ENCODE measurements at regions not wholly inside any gene's neighbourhood (a gene's known extent, or its start where the extent isn't known, plus 50 kb on each side); places are given as distances from the start of the nearest gene placed in this dataset.
"Not testable (repeated sequence)": the region's sequence is repeated elsewhere in the genome, so short reads cannot be mapped to it uniquely, and the experiment has no call there.

DNA sequence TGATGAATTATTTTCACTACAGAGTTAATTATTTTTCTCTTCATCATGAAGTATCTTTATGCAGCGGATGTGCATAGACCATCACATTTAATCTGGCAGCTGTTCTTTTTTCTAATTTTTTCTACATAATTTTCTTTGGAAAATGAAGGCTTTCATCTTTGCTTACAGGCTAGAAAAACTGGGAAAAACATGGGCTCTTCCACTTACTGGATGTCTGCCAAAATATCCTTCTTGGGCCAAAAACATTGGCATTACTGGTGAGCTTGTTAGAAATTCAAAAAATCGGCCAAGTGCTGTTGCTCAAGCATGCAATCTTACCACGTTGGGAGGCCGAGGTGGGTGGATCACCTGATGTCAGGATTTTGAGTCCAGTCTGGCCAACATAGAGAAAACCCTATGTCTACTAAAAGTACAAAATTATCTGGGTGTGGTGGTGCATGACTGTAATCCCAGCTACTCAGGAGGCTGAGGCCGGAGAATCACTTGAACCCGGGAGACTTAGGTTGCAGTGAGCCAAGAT lies 176.8 kb downstream of the ZNF737 start:
- DNase-seq: peak in 1 of 58 donors; percentile 2

DNA sequence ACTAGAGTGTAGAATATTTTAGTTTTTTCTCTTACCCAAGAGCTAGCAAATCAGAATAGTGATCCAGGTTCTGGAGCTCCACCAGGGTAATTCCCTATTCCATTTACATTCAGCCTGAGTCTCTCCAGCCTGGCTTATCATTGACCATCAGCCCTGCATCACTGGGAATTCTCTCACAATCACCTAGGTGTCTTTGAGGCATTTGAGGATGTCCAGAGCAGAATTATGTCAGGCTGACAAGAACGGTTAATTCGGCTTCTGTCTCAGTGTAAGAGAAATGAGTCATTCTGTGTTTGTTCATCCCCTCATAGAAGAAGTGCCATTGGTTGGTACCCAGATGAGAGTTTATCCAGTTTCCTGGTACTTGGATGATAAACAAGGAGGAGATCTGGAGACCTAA lies 180.5 kb downstream of the ZNF737 start:
- DNase-seq: no peak

DNA sequence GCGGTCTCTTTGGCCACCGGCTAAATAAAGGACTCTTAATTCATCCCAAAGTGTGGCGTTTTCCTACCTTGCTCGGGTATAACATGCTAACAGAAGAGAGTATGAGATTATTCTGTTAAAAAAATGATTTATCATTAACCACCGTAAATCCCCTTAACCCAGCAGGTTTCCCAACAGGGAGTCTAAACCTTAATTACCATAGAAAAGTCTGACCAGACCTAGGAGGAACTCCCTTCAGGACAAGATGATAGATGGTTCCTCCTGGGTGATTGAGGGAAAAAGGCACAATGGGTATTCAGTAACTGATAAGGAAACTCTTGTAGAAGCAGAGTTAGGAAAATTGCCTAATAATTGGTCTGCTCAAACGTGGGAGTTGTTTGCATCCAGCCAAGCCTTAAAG lies 193.7 kb downstream of the ZNF737 start:
- DNase-seq: no peak

DNA sequence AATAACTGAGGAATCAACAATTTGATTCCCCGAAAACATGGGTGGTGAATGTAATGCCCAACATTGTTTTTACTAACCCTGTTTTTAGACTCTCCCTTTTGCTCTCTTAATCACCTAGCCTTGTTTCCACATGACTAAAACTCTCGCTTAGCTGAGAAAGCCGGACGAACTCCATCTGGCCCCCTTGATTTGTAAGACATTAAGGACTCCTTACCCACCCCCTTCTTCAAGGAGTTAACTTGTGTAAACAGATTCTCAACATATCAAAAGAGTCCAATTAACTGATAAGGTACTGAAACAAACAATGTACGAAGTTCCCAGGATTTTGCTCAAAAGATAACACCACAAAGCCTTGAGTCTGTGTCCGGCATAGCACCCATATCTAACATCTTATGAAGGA lies 194.3 kb downstream of the ZNF737 start:
- not testable (repeated sequence) for DNase-seq

DNA sequence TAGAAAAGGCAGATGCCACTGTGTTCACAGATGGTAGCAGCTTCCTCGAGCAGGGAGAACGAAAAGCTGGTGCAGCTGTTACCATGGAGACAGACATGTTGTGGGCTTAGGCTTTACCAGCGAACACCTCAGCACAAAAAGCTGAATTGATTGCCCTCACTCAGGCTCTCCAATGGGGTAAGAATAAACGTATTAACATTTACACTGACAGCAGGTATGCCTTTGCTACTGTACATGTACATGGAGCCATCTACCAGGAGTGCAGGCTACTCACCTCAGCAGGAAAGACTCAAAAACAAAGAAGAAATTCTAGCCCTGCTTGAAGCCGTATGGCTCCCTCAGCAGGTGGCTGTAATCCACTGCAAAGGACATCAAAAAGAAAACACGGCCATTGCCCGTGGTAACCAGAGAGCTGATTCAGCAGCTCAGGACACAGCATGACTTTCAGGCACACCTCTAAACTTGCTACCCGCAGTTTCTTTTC lies 197.7 kb downstream of the ZNF737 start:
- DNase-seq: peak in 31 of 58 donors; percentile 1 to 63 (median 15)

DNA sequence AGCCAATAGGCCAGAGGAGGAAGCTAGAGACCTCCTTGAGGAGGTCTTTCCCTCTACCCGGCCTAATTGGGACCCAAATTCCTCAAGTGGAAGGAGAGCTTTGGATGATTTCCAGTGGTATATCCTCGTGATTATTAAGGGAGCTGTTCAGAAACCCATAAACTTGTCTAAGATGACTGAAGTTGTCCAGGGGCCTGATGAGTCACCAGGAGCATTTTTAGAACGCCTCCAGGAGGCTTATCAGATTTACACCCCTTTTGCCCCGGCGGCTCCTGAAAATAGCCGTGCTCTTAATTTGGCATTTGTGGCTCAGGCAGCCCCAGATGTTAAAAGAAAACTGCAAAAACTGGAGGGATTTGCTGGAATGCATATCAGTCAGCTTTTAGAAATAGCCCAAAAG lies 198.1 kb downstream of the ZNF486 start:
- no peak for DNase-seq

DNA sequence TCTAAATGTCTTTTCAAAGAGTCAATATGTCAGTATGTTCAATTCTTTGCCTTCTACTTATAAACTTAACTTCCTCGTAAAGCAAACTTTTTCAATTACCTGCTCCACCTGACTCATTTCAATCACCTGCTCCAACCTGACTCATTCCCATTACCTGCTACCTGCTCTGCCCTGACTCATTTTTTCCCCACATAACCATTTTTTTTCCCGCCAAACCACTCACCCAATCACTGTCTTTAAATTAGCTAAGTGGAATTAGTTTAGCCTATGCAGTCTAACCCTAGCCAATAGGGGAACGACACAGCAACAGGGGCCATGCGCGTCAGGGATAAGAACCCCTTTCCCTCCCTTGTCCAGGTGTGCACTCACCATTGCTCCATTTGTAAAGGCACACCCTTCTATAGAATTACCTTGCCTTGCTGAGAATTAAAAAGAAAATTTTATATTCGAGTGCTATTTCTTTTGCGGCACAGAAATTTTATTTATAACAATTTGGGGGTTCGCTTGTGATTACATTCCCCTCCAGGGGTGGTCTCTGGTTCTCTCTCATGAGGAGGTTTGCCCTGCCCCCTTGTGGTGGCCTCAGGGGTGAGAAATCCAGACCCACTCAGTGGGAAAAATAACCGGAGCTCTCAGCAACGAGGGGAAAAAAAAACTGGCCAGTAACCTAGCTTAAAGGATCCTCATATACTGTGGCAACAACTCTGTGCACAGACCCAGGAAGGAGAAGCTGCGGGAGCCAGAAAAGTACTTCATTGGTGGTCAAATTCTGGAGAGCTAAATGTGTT lies 193.1 kb downstream of the ZNF486 start:
- DNase-seq: peak in 18 of 58 donors; percentile 1 to 35 (median 14)

DNA sequence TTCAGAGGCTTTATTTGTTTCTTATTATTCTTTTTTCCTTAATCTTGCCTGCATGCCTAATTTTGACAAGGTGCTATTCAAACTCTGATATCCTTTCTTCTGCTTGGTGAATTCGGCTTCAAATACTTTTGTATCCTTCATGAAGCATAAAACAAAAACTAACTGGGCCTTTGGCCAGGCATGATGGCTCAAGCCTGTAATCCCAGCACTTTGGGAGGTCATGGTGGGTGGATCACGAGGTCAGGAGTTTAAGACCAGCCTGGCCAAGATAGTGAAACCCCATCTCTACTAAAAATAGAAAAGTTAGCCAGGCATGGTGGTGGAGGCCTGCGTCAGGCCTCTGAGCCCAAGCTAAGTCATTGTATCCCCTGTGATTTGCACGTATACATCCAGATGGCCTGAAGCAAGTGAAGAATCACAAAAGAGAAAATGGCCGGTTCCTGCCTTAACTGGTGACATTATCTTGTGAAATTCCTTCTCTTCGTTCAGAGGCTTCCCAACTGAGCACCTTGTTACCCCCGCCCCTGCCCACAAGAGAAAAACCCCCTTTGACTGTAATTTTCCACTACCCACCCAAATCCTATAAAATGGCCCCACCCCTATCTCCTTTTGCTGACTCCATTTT lies 191.9 kb downstream of the ZNF486 start:
- not testable (repeated sequence) for DNase-seq

DNA sequence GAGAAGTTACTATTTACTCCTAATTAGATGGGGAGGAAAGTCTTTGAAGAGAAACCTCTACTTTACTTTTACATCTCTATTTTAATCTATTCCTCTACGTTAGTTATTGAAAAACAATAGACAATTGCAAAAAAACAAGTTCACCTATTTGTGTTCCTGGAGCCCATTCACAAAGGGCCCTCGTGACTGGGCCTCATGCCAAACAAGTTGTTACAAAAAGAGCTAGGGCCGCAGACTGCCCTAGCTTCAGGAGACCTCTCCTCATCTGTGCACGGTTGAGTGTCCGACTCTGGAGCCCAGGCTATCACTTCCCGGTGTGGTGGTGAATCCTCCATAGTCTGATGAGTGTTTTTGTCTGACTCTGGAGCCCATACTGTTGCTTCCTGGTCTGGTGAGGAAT lies 190.9 kb downstream of the ZNF486 start:
- peak in 1 of 58 donors; percentile 17 for DNase-seq

DNA sequence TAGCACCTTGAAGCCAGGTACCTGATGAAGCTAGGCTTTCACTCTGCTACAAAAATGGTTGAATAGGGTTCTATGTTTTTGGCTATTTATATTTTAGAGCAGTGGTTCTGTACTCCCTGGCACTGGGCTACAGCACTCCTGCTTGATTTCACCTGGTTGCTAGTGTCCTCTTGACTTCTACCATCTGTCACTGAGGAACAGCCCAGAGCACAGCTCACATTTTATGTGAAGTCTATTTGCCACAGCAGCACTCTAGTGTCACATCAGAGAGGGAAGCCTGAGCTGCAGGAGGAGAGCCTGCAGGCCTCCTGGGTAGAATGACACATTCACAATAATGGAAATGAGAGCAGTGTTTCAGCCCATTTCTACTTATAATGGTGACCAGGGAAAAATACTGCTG lies 184.2 kb downstream of the ZNF486 start:
- no peak for DNase-seq

DNA sequence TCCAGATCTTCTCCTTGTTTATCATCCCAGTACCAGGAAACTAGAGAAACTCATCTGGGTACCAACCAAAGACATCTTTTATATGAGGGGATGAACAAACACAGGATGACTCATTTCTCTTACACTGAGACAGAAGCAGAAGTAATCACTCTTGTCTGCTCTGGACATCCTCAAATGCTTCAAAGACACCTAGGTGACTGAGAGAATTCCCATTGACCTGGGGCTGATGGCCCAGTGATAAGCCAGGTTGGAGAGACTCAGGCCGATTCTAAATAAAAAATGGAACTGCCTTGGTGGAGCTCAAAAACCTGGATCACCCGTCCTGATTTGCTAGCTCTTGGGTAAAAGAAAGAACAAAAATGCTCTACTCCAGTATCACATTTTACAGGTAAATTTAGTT lies 182.2 kb downstream of the ZNF486 start:
- DNase-seq: no peak

DNA sequence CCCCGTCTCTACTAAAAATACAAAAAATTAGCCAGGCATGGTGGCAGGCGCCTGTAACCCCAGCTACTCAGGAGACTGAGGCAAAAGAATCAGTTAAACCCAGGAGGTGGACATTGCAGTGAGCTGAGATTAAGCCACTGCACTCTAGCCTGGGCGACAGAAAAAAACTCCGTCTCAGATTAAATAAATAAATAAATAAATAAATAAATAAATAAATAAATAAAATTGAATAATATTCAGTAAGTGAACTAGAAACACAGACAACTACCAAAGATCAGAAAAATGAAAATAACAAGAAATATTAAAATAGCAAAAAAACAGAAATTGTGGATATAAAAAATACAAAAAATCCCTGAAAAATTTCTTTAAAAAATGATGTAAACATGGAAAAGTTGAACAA lies 172.4 kb downstream of the ZNF486 start:
- DNase-seq: no peak

DNA sequence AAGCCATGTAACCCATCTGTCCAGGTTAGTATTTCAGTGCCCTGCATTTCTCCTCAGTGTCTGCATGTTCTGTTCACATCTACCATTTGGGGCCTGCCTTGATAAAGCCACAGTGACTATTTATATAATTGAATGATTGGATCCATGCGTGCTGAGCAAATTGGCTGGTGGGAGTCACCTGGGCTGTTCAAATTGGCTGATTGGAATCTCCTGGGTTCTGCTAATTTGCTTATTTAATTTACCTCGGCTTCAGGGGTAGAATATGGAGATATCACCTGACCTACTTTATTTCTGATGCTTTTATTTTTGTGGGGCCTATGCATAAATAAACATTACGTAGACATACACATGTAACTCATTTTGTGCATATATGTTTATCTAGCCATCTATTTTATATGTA lies 167.7 kb downstream of the ZNF486 start:
- no peak for DNase-seq

DNA sequence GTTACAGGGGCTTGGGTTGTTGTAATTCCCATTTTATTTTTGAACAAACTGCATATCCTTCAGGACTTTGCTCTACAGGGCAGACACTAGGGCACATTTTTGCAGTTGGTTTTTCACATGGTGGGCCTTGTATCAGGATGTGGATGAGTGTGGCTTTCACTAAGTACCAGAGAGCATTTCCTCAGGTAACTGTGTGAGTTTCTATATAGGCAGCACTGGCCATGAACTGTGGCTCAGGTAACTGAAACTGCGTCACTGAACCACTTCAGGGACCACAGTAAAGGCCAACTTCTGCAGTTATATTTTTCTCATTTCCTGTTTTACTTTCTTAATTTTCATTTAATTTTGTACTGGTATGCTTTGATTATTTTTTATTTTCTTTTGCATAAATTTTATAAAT lies 166.5 kb downstream of the ZNF486 start:
- no peak for DNase-seq

DNA sequence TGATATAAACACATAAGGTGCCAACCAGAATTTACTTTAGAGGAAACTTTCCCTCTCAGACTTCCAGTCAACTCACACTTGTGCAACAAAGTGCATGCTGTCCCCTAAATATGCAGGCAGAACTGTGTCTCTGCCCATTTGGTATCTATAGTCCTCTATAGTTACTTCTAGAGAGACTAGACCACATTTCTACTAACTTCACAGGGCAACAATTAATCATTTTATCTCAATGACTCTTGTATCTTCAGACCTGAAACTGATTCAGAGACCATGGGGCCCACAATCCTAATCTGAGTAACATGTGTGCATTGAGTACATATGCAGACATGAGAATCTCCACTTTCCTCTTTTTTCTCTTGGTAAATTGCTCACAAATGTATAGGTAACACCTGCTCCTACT lies 158.1 kb downstream of the ZNF486 start:
- no peak for DNase-seq

DNA sequence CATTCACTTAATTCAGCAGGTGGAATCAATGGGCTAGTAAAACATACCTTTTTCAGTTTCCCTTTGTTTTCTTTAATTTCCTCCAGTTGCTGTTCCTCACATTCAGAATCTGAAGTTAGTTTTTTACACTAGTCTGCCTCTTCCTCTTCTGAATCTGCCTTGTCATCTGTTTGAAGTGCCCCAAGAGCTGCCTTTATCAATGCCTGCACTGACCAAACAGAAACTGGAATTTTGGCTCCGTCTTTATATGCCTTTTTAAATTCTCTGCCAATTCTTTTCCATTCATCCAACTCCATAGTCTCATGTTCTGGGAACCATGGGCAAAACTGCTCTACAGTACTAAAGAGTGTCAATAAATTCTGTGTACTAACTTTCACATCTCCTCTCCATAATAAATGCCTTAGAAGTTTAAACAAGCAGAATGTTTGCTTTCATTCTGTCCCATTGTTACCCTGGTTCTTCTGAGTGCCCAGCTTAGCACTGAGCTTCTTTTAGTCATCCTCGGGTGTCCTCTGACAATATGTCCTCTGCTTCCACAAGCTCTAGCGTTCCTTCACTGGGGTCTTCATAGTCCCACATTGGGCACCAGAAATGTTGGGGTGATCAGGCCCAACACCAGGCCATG lies 154.2 kb downstream of the ZNF486 start:
- no peak for DNase-seq

DNA sequence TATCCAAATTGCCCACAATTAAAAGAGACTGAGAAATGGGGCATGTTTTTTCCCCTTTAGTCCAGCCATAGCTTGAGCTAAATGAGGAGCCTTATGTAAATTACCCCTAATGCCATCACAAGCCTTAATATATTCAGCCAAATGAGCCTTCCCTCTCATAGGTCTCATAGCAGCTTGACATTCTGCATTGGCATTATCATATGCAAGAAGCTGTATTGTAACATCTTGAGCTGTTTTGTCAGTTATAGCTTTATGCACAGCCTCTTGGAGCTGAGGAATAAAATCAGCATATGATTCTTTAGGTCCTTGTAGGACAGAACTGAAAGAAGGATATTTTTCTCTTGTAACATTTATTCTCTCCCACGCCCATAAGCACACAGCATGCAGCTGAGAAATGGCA lies 153.2 kb downstream of the ZNF486 start:
- DNase-seq: no peak

DNA sequence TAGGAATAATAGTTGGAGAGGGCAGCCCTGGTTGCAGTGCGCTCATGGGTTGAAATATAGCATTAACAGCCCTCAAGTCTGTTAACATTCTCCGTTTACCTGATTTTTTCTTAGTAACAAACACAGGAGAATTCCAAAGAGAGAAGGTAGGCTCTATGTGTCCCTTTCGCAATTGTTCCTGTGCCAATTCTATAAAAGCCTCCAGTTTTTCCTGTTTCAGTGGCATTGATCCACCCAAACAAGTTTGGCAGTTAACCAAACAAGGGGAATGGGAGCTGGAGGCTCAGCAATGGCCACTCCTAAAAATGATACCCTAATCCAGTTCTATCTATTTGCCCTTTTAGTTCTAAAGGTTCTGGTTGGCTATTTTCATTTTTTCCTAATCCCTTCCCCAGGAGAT lies 151.6 kb downstream of the ZNF486 start:
- no peak for DNase-seq

DNA sequence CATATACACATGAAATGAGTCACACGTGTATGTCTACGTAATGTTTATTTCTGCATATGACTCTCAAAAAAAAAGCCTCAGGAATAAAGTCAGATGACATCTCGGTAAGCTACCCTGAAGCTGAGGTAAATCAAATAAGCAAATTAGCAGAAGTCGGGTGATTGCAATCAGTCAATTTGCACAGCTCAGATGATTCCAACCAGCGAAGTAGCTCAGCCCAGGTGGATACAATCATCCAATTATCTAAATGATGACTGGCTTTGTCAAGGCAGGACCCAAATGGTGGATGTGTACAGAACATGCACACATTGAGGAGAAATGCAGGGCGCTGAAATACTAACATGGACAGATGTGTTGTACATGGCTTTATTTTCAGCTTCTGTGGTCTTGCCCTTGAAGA lies 148.5 kb downstream of the ZNF486 start:
- DNase-seq: no peak

DNA sequence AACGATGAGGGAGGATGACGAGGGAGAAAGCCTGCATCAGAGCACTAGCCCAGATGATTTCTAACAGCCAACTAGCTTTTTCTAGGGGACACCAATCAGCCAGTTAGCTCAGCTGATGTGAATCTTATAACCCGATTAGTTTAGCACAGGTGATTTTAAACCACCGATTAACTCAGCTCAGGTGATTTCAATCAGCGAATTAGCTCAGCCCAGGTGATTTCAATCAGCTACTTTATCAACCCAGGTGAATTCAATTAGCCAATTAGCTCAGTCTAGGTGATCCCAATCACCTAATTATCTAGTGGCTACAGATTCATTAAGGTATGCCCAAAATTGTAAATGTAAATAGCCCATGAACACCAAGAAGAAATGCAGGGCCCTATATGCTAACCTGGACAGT lies 146.9 kb downstream of the ZNF486 start:
- DNase-seq: no peak

DNA sequence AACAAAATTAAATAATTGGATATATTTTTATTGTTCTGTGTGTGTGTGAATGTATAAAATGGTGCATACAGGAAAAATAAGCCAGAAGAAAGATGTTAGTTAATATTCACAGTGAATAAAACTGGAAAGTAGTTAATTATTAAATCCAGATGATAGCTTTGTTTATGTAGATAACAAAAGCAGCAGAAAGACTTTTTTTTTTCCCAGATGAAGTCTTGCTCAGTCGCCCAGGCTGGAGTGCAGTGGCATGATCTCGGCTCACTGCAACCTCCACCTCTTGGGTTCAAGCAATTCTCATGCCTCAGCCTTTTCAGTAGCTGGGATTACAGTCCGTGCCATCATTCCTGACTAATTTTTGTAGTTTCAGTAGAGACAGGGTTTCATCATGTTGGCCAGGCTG lies 140.1 kb downstream of the ZNF486 start:
- no peak for DNase-seq

DNA sequence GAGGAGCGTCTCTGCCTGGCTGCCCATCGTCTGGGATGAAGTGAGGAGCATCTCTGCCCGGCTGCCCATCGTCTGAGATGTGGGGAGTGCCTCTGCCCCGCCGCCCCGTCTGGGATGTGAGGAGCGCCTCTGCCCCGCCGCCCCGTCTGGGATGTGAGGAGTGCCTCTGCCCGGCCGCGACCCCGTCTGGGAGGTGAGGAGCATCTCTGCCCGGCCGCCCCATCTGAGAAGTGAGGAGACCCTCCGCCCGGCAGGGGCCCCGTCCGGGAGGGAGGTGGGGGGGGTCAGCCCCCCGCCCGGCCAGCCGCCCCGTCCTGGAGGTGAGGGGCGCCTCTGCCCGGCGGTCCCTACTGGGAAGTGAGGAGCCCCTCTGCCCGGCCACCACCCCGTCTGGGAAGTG lies 129.3 kb downstream of the ZNF486 start:
- DNase-seq: not testable (repeated sequence)

All from anterior cingulate cortex (tissue), 58 donors.